Gastrocnemius medialis (tissue), 4 donors: ENCODE measurements at regions not wholly inside any gene's neighbourhood (a gene's known extent, or its start where the extent isn't known, plus 50 kb on each side); places are given as distances from the start of the nearest gene placed in this dataset.

Experiments used
- ATAC-seq, 2 donors: fragments of 150-250 bp; one replicate each; pipeline ENCODE4 v1.9.1; 2016
- DNase-seq, 2 donors: peaks; one replicate each; pipeline ENCODE4 v3.0.0-alpha.2; 2019
- H3K27ac ChIP-seq, 4 donors: fragments of 200-600 bp; sonication (generic); 1 replicate in 1 of 4; 2 replicates in 3 of 4; pipeline ENCODE4 v1.5.1; 2016 to 2018; ENCODE audit warnings: mild to moderate bottlenecking in 2 of 4, moderate library complexity in 1 of 4
- H3K27me3 ChIP-seq, 3 donors: fragments of 200-600 bp; sonication (generic) in 2 of 3; 1 replicate in 1 of 3; 2 replicates in 2 of 3; pipeline versions ENCODE4 v1.5.1 to v1.6.0; 2016 to 2019; ENCODE audit warnings: mild to moderate bottlenecking in 1 of 3, moderate library complexity in 1 of 3
- H3K36me3 ChIP-seq, 2 donors: fragments of 200-600 bp; sonication (generic) in 1 of 2; one replicate each; pipeline ENCODE4 v1.5.1; 2017 to 2018
- H3K4me1 ChIP-seq, 2 donors: fragments of 200-600 bp; sonication (generic) in 1 of 2; one replicate each; pipeline ENCODE4 v1.5.1; 2016 to 2017; ENCODE audit warnings: mild to moderate bottlenecking in 2 of 2
- H3K4me3 ChIP-seq, 4 donors: fragments of 200-600 bp; sonication (generic) in 3 of 4; 1 replicate in 1 of 4; 2 replicates in 3 of 4; pipeline ENCODE4 v1.5.1; 2016 to 2019; ENCODE audit warnings: mild to moderate bottlenecking in 2 of 4
- H3K9me3 ChIP-seq, 3 donors: fragments of 200-600 bp; sonication (generic) in 2 of 3; 1 replicate in 1 of 3; 2 replicates in 2 of 3; pipeline ENCODE4 v1.5.1; 2016 to 2019
- CTCF ChIP-seq, 5 experiments: fragments of 450-650 bp in 3 of 5; fragments of 200-600 bp in 2 of 5; sonication (generic) in 2 of 5; IDR thresholded peaks in 4 of 5; conservative IDR thresholded peaks in 1 of 5; 1 replicate in 4 of 5; 2 replicates in 1 of 5; pipeline ENCODE4 v1.5.1; 2016 to 2019; ENCODE audit warnings: antibody characterized with exemption in 5 of 5, mild to moderate bottlenecking in 3 of 5, moderate library complexity in 3 of 5
- POLR2A ChIP-seq, 2 donors: fragments of 450-650 bp; IDR thresholded peaks; one replicate each; pipeline ENCODE4 v1.6.1; 2017; ENCODE audit warnings: antibody characterized with exemption in 2 of 2, mild to moderate bottlenecking in 2 of 2, moderate library complexity in 2 of 2
- in situ Hi-C, 4 donors: fragments of 200-750 bp; cut with MboI; loops; one replicate each; pipeline versions ENCODE4 v1.15.0 to v1.8.0; 2017; ENCODE audit warnings: low sequenced_read_pairs in 4 of 4
- intact Hi-C: fragments of 100-400 bp; cut with DNase I; formaldehyde crosslinking; loops from one replicate; pipeline ENCODE4 v1.15.1; 2023; ENCODE audit warnings: low total_unique reads

GRCh38 chr2:149989447-149990063 lies 402.0 kb upstream of the MMADHC start:
- H3K4me3 ChIP-seq: no peak overlapping the region
- no peaks in the 10 kb centered on the region for H3K27me3 ChIP-seq
- H3K27ac ChIP-seq: peak overlapping the region in 1 of 4 donors; percentile 18
- in situ Hi-C loops (no loop called here), intact Hi-C loops (no loop called here)
- ATAC-seq (peak in 1 of 2 donors; percentile 50), DNase-seq (no peak)
- H3K4me1 ChIP-seq: peaks cover 0 to 7% of the 10 kb centered on the region in 2 donors
- no peaks in the 10 kb centered on the region for H3K9me3 ChIP-seq
- TF ChIP-seq POLR2A (IDR thresholded peaks at IDR 0.05): no peak
- TF ChIP-seq CTCF (IDR thresholded peaks at IDR 0.05 in 4 of 5, conservative IDR thresholded peaks at IDR 0.05 in 1 of 5): no peak
- no peaks in the 10 kb centered on the region for H3K36me3 ChIP-seq

GRCh38 chr2:149988361-149988760 lies 400.8 kb upstream of the MMADHC start:
- in situ Hi-C loops (no loop called here), intact Hi-C loops (no loop called here)
- Histone ChIP-seq H3K27me3 (no peaks in the 10 kb centered on the region), H3K36me3 (no peaks in the 10 kb centered on the region), H3K9me3 (no peaks in the 10 kb centered on the region), H3K4me3 (no peak overlapping the region), H3K4me1 (peaks cover 0 to 7% of the 10 kb centered on the region in 2 donors), H3K27ac (no peak overlapping the region)
- no peak for DNase-seq
- ATAC-seq: no peak
- TF ChIP-seq POLR2A (IDR thresholded peaks at IDR 0.05) (no peak), CTCF (IDR thresholded peaks at IDR 0.05 in 4 of 5, conservative IDR thresholded peaks at IDR 0.05 in 1 of 5) (no peak)

DNA sequence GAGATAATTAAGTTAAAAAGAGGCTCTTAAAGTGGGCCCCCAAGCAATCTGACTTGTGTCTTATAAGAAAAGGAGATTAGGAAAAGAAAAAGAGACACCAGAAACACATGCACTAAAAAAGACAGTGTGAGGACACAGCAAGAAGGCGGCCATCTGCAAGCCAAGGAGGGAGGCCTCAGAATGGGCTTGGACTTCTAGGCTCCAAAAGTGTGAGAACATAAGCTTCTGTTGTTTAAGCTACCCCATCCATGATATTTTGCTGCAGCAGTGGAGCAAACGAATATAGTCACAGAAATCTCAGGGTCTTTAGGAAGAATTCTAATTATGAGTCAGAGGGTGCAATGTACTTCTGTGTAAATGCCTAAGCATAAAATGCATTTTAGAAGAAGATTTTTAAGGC lies 399.3 kb upstream of the MMADHC start:
- ATAC-seq: no peak
- no peak overlapping the region for H3K27ac ChIP-seq
- H3K4me1 ChIP-seq: peaks cover 0 to 7% of the 10 kb centered on the region in 2 donors
- no peak overlapping the region for H3K4me3 ChIP-seq
- no peaks in the 10 kb centered on the region for H3K9me3 ChIP-seq
- no peak for TF ChIP-seq POLR2A (IDR thresholded peaks at IDR 0.05)
- TF ChIP-seq CTCF (IDR thresholded peaks at IDR 0.05 in 4 of 5, conservative IDR thresholded peaks at IDR 0.05 in 1 of 5): no peak
- no peaks in the 10 kb centered on the region for H3K36me3 ChIP-seq
- intact Hi-C loops: no loop called here
- no peak for DNase-seq
- in situ Hi-C loops: no loop called here
- no peaks in the 10 kb centered on the region for H3K27me3 ChIP-seq

DNA sequence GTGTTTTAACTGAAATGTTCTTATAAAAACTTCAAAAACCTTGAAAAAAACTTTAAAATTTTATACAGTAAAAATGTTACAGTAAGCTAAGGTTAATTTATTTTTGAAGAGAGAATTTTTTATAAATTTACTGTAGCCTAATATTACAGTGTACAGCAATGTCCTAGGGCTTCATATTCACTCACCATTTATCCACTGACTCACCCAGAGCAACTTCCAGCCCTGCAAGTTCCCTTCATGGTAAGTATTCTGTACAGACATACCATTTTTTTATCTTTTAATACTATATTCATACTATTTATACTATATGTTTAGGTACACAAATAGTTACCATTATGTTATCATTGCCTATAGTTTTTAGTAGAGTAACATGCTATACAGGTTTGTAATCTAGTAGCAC lies 396.7 kb upstream of the MMADHC start:
- Histone ChIP-seq H3K27me3 (no peaks in the 10 kb centered on the region), H3K4me3 (no peak overlapping the region), H3K4me1 (no peaks in the 10 kb centered on the region), H3K36me3 (no peaks in the 10 kb centered on the region), H3K27ac (no peak overlapping the region), H3K9me3 (no peaks in the 10 kb centered on the region)
- intact Hi-C loops (no loop called here), in situ Hi-C loops (no loop called here)
- DNase-seq: no peak
- TF ChIP-seq CTCF (IDR thresholded peaks at IDR 0.05 in 4 of 5, conservative IDR thresholded peaks at IDR 0.05 in 1 of 5): no peak
- no peak for TF ChIP-seq POLR2A (IDR thresholded peaks at IDR 0.05)
- no peak for ATAC-seq

DNA sequence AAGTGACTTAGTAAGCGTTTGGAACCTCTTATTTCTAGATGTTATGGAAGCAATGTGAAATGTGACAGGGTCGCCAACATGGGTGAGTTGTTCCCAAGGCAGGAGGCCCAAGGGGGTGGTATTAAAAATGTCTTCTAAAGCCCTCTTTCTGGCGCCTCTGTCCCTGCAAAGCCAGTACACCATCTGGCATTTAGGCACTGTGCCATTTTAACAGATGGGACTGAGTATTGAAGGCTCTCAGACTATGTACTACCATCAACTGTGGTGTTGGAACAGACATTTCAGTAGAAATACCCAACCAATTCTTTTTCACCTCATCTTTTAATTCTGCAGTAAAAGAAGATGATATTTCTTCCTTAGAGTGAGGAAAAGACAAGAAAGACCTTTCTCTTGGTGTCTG lies 384.5 kb upstream of the MMADHC start:
- intact Hi-C loops (no loop called here), in situ Hi-C loops (no loop called here)
- DNase-seq (no peak), ATAC-seq (no peak)
- Histone ChIP-seq H3K4me1 (no peaks in the 10 kb centered on the region), H3K4me3 (no peak overlapping the region), H3K27ac (no peak overlapping the region), H3K36me3 (no peaks in the 10 kb centered on the region), H3K9me3 (no peaks in the 10 kb centered on the region), H3K27me3 (no peaks in the 10 kb centered on the region)
- TF ChIP-seq POLR2A (IDR thresholded peaks at IDR 0.05): no peak
- no peak for TF ChIP-seq CTCF (IDR thresholded peaks at IDR 0.05 in 4 of 5, conservative IDR thresholded peaks at IDR 0.05 in 1 of 5)
